ENCODE measurements at regions not wholly inside any gene's neighbourhood (a gene's known extent, or its start where the extent isn't known, plus 50 kb on each side); places are given as distances from the start of the nearest gene placed in this dataset.

DNA sequence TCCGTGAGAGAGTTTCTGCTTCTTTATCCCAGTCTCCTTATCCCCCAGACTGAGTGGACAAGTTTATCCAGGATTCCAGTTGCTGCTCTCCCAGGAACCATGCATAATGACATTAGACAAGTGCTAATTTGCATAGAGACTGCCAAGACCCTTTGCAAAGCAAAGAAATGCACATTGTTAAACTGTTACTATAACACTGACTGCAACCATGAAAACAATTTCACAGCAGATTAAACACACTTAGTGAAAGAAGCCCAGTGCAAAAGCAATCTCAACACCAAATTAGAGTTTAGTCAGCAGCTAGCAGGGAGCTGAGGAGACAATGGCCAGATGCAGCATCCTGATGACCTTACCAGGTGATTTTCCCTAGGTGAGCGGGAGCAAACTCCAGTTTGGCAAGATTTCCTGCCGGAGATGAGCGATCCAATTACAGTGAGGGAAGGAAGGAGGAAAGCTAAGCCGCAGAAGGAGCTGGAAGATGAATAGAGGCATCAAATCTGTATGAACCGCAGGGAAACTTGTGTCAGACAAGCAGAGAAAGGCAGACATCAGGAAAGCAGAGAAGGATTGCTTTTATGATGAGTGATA is 273.8 kb upstream of the B3GAT1 start:
- no peaks in the 10 kb centered on the region for H3K9me3 Mint-ChIP-seq
- no peak for DNase-seq (ENCODE audit: extremely low spot score, unreplicated experiment)
- no peaks in the 10 kb centered on the region for H3K4me1 Mint-ChIP-seq (ENCODE audit: unreplicated experiment)

GRCh38 chr11:134684576-134684975 is 272.5 kb upstream of the B3GAT1 start:
- TF ChIP-seq, protein P1, sequence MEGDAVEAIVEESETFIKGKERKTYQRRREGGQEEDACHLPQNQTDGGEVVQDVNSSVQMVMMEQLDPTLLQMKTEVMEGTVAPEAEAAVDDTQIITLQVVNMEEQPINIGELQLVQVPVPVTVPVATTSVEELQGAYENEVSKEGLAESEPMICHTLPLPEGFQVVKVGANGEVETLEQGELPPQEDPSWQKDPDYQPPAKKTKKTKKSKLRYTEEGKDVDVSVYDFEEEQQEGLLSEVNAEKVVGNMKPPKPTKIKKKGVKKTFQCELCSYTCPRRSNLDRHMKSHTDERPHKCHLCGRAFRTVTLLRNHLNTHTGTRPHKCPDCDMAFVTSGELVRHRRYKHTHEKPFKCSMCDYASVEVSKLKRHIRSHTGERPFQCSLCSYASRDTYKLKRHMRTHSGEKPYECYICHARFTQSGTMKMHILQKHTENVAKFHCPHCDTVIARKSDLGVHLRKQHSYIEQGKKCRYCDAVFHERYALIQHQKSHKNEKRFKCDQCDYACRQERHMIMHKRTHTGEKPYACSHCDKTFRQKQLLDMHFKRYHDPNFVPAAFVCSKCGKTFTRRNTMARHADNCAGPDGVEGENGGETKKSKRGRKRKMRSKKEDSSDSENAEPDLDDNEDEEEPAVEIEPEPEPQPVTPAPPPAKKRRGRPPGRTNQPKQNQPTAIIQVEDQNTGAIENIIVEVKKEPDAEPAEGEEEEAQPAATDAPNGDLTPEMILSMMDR (conservative IDR thresholded peaks at IDR 0.05): no peak
- Mint-ChIP-seq H3K4me3 (no peak overlapping the region), H3K27ac (no peak overlapping the region), H3K27me3 (peaks cover 29% of the 10 kb centered on the region), H3K4me1 (ENCODE audit: unreplicated experiment) (no peaks in the 10 kb centered on the region), H3K36me3 (no peaks in the 10 kb centered on the region), H3K9me3 (no peaks in the 10 kb centered on the region)
- no peak for DNase-seq (ENCODE audit: extremely low spot score, unreplicated experiment)

More for the DNA sequence above, 273.8 kb upstream of the B3GAT1 start:
- Mint-ChIP-seq H3K36me3 (no peaks in the 10 kb centered on the region), H3K27ac (no peak overlapping the region), H3K4me3 (no peak overlapping the region), H3K27me3 (peaks cover 36% of the 10 kb centered on the region)
- TF ChIP-seq, protein P1 (conservative IDR thresholded peaks at IDR 0.05): no peak

DNA sequence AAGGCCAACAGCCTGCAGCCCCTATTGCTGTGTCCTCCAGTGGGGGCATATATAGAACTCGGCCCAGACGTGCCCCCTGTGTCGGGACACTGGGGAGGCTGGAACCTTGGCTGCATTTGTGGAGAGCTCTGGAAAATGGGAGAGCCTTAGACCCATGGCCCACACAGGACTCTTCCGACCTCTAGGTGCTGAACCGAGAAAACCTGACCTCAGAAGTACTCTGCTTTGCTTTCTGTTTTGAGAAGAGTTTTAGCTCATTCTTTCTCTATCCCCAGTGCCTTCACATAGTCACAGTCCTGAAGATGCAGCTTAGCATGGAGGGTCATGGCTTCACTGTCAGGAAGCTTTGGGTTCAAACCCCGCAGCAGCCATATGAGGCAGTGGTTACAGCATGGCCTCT is 271.8 kb upstream of the B3GAT1 start:
- no peak for DNase-seq (ENCODE audit: extremely low spot score, unreplicated experiment)
- no peak overlapping the region for H3K4me3 Mint-ChIP-seq
- TF ChIP-seq, protein P1 (conservative IDR thresholded peaks at IDR 0.05): no peak
- H3K27ac Mint-ChIP-seq: no peak overlapping the region
- H3K4me1 Mint-ChIP-seq (ENCODE audit: unreplicated experiment): no peaks in the 10 kb centered on the region
- peaks cover 24% of the 10 kb centered on the region for H3K27me3 Mint-ChIP-seq
- no peaks in the 10 kb centered on the region for H3K9me3 Mint-ChIP-seq
- no peaks in the 10 kb centered on the region for H3K36me3 Mint-ChIP-seq

DNA sequence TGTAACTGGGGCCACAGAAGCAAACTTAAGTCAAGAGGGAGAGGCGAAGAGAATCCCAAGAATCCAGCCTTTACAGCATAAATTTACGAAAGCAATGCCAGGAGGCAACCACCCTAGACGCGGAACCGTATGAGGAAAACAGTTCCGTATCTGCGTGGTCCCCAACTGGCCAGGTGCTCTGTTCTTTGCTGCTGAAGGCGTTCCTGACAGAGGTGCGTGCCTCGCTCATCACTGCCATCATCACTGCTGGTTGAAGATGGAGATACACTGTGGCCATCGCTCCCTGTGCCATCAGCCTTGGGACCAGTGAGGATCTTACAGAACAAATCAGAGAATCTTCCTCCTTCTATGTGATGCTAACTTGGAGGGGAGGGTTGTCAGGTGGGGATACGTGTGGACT is 270.5 kb upstream of the B3GAT1 start:
- DNase-seq (ENCODE audit: extremely low spot score, unreplicated experiment): no peak
- Mint-ChIP-seq H3K27me3 (peaks cover 18% of the 10 kb centered on the region), H3K36me3 (no peaks in the 10 kb centered on the region), H3K4me3 (no peak overlapping the region), H3K27ac (no peak overlapping the region), H3K9me3 (no peaks in the 10 kb centered on the region), H3K4me1 (ENCODE audit: unreplicated experiment) (no peaks in the 10 kb centered on the region)
- TF ChIP-seq, protein P1 (conservative IDR thresholded peaks at IDR 0.05): no peak

GRCh38 chr11:134679592-134679991 is 267.6 kb upstream of the B3GAT1 start:
- Mint-ChIP-seq H3K27ac (no peak overlapping the region), H3K4me1 (ENCODE audit: unreplicated experiment) (no peaks in the 10 kb centered on the region), H3K36me3 (no peaks in the 10 kb centered on the region), H3K27me3 (peaks cover 14% of the 10 kb centered on the region), H3K9me3 (no peaks in the 10 kb centered on the region), H3K4me3 (no peak overlapping the region)
- TF ChIP-seq, protein P1 (conservative IDR thresholded peaks at IDR 0.05): no peak
- peak; percentile 10 for DNase-seq (ENCODE audit: extremely low spot score, unreplicated experiment)

- Mint-ChIP-seq H3K9me3 (no peaks in the 10 kb centered on the region), H3K36me3 (no peaks in the 10 kb centered on the region), H3K4me1 (ENCODE audit: unreplicated experiment) (no peaks in the 10 kb centered on the region), H3K27ac (no peak overlapping the region), H3K27me3 (peaks cover 14% of the 10 kb centered on the region), H3K4me3 (no peak overlapping the region)
- DNase-seq (ENCODE audit: extremely low spot score, unreplicated experiment): peak; percentile 40
- TF ChIP-seq, protein P1 (conservative IDR thresholded peaks at IDR 0.05): no peak
Measured at GRCh38 chr11:134678744-134679143, 266.7 kb upstream of the B3GAT1 start.

Measured in type B pancreatic cell (in vitro differentiated cells).